GM21786 (cell line): ENCODE measurements at regions not wholly inside any gene's neighbourhood (a gene's known extent, or its start where the extent isn't known, plus 50 kb on each side); places are given as distances from the start of the nearest gene placed in this dataset.

Source experiments
- ATAC-seq: cut with Tn5 transposase; IDR thresholded peaks from one replicate; pipeline ENCODE4 v1.9.1; 2021; ENCODE audit not compliant: unreplicated experiment

GRCh38 chr9:134214386-134214765 lies 50.0 kb upstream of the RNU6ATAC start:
- no peak for ATAC-seq

DNA sequence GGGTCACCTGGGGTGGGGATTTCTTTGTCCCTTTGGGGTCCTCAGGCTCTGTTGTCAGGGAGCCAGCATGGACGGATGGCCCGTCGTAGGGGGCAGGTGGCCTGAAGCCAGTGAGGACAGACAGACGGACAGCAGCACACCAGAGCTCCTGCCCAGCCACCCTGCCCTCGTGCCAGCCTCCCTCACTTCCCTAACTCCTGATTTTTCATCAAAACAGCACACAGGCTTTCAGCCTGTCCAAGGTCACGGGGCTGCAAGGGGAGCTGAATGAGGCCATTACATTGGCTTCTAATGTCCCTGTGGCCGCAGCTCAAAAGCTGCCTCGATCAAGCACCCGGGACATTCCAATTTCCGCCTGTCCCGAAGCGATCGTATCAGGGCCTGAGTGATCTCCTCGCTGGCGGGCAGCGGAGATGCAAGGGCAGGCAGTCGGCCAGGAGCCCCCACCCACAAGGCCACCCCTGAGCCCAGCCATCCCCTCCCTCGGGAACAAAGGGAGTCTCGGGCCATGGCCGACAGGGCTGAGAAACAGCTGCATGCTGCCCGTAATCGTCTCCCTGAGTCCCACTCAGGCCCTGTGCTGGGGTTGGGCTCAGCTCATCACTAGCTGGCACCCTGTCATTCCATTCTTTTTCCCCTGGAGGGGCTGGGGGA lies 50.5 kb upstream of the RNU6ATAC start:
- ATAC-seq = no peak

GRCh38 chr9:134215420-134215698 lies 51.0 kb upstream of the RNU6ATAC start:
- no peak for ATAC-seq

DNA sequence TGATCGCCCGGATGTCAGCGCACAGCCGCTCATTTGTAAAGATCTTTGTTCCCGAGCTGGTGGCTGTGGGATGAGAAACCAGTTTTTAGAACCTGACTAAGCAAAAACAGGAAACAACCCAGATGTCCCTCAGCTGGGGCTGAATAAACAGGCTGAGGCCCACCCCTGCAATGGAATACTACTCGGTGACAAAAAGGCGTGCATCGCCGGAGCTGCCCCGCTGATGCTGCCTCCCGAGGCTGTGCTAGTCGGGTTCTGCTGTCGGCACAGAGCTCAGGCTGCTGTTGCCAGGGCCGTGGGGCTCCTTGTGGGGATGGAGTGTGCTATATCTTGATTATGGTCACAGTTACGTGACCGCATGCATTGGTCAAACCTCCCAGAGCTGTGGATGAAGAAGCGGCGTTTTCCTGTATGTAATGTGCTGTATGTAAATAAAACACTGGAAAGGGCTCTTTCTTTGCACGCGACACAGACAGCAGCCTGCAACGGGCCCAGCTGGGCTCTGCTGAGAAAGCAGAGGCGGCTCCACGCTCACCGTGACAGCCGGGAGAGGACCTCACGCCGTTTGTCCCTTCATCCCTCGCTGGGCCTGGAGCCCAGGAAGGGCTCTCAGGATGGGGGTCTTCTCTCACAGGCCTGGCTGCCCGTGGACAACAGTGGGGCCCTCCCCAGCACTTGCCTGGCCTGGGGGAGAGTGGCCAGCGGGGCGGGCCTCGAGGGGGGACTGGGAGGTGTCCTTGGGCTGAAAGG lies 51.5 kb upstream of the RNU6ATAC start:
- ATAC-seq = no peak

- no peak for ATAC-seq
Measured at GRCh38 chr9:134216449-134216951, 52.1 kb upstream of the RNU6ATAC start.

- ATAC-seq = no peak
Measured at GRCh38 chr9:134216961-134217360, 52.6 kb upstream of the RNU6ATAC start.

- no peak for ATAC-seq
Measured at GRCh38 chr9:134217431-134218210, 53.3 kb upstream of the RNU6ATAC start.

GRCh38 chr9:134218230-134218629 lies 53.9 kb upstream of the RNU6ATAC start:
- no peak for ATAC-seq

DNA sequence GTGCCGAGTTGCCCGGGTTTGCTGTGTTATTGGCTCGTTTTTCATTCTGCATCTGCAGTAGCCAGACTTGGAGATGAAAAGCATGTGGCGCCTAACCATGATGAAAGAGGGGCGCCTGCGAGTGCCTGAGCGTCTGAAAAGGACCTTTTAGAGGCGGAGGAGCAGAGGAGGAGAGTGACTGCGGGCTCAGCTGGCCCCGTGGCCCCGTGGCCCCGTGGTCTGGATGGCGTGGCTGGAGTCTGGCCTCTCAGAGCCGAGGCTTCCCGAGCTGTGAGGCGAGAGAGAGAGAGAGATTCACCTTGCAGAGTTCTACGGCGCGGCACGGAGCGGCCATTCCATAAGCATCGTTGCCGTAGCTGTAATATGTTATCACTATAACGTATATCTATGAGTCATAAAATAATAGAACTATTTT lies 55.3 kb upstream of the RNU6ATAC start:
- ATAC-seq = no peak

DNA sequence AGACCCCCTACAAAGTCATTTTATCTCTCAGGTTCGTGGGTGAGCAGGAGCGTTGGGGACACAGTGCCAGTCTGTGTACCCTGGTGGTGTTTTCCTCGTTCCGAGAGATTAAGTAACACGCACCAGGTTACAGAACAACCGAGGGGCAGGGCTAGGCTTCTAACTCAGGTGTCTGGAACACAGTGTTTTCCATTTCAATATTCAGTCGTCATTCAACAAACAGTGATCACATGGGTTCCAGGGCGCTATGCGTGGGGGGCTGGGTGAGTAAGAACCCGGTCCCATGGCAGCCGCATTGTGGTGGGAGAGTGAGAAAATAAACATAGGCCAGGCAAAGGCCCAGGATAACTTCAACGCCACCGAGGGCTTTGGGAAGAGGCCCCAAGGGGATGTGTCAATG lies 55.9 kb upstream of the RNU6ATAC start:
- no peak for ATAC-seq

- ATAC-seq = no peak
Measured at GRCh38 chr9:134221273-134222017, 57.1 kb upstream of the RNU6ATAC start.

- ATAC-seq = no peak
Measured at GRCh38 chr9:134222018-134222573, 57.7 kb upstream of the RNU6ATAC start.

GRCh38 chr9:134223091-134223490 lies 58.7 kb upstream of the RNU6ATAC start:
- no peak for ATAC-seq

DNA sequence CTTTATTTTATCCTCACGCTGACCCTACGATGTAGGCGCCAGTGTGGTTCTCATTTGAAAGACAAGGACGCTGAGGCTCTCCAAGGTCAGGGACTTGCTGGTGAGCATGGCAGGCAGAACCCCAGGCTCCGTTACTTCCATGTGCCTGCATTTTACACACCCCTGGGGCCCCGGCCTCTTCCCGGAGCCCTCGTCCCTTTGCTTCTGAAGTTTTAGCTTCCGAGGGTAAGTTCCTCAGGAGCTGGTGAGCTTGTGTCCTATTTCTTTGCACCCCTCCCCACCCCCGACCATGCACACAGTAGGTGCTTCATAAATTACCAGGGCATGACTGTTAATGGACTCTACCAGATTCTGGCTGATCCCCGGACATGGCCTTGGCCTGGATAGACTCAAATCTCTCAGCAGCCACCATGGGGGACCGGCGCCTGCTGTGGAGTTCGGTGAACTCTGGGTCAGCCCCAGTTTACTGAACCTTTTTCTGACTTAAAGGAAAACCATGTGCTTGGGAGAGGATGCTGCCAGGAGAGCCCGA lies 59.3 kb upstream of the RNU6ATAC start:
- no peak for ATAC-seq

DNA sequence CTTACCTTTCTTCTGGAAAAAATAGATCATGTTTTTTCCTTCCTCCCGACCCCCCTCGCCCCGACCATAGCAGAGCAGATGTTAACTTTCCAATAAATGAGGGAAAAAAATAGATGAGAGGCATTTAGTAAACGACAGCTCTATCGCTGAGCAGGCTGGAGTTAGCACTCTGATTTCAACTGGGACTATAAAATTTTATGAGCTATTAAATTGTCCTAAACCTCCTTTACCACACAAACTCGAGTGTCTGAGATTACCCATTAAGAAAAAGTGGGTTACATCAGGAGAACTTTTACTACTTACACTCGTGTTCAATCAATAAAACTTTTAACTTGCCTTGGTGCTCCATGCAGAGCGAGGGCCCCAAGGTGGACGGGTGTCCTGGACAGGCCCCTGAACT lies 59.8 kb upstream of the RNU6ATAC start:
- ATAC-seq = no peak

- ATAC-seq = no peak
Measured at GRCh38 chr9:134224567-134225093, 60.3 kb upstream of the RNU6ATAC start.

- ATAC-seq = no peak
Measured at GRCh38 chr9:134225186-134225585, 60.8 kb upstream of the RNU6ATAC start.

GRCh38 chr9:134225816-134226215 lies 61.5 kb upstream of the RNU6ATAC start:
- ATAC-seq = no peak

DNA sequence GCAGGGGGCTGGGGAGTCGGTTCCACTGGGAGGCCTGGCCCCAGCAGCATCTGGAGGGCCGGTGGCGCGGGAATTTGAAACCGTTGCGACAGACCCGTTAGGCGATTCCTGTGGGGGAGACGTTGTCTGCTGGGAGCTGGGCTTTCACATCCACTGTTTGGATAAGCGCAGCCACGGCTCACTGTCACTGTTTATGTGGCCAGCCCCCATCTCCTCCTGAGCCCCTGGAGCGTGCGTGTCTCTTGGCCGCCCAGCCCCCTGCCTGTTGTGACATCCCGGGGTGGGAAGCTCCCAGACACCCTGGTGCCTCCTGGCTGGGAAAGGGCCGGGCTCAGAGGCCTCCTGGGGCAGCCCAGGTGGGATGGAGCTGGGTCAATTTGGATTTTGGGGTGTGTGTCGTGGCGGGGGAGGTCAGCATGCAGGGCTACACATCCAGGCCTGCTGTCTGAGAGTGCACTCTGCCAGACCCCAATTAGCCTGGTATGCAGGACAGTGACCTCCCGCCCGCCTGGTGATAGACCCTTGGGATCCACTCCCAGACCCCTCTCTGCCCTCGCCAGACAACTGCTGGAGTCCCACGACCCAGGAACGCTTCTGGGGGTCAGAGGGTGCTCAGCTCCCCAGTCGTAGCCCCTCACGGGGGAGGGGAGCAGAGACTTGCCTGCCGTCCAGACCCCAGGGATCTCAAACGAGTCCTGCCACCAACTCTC lies 62.0 kb upstream of the RNU6ATAC start:
- no peak for ATAC-seq
